DMS53 treated with DMSO at 0.1 percent for 48 hours (cell line): ENCODE measurements at regions not wholly inside any gene's neighbourhood (a gene's known extent, or its start where the extent isn't known, plus 50 kb on each side); places are given as distances from the start of the nearest gene placed in this dataset.

Experiments
- DNase-seq: peaks from one replicate; lab custom pipeline; 2025; ENCODE audit not compliant: unreplicated experiment; lab: John Stamatoyannopoulos, UW

GRCh38 chr7:15938115-15938514 is 251.6 kb upstream of the MEOX2 start:
- DNase-seq = no peak

GRCh38 chr7:15937571-15937970 is 251.1 kb upstream of the MEOX2 start:
- no peak for DNase-seq

- DNase-seq = no peak
Observed at GRCh38 chr7:15936991-15937390, 250.5 kb upstream of the MEOX2 start.

GRCh38 chr7:15932318-15932717 is 245.8 kb upstream of the MEOX2 start:
- no peak for DNase-seq

- DNase-seq = no peak
Observed at GRCh38 chr7:15929411-15929810, 242.9 kb upstream of the MEOX2 start.

GRCh38 chr7:15925608-15926007 is 239.1 kb upstream of the MEOX2 start:
- DNase-seq = no peak

- DNase-seq = no peak
Observed at GRCh38 chr7:15924910-15925309, 238.4 kb upstream of the MEOX2 start.

- DNase-seq = no peak
Observed at GRCh38 chr7:15922002-15922401, 235.5 kb upstream of the MEOX2 start.

GRCh38 chr7:15921576-15921975 is 235.1 kb upstream of the MEOX2 start:
- DNase-seq = no peak

- no peak for DNase-seq
Observed at GRCh38 chr7:15920953-15921352, 234.5 kb upstream of the MEOX2 start.

- DNase-seq = no peak
Observed at GRCh38 chr7:15916681-15917380, 230.3 kb upstream of the MEOX2 start.

GRCh38 chr7:15915686-15916293 is 229.3 kb upstream of the MEOX2 start:
- no peak for DNase-seq

GRCh38 chr7:15914611-15915010 is 228.1 kb upstream of the MEOX2 start:
- no peak for DNase-seq

- DNase-seq = no peak
Observed at GRCh38 chr7:15906436-15906835, 220.0 kb upstream of the MEOX2 start.

- DNase-seq = no peak
Observed at GRCh38 chr7:15905251-15906040, 219.0 kb upstream of the MEOX2 start.

- no peak for DNase-seq
Observed at GRCh38 chr7:15891151-15891881, 204.8 kb upstream of the MEOX2 start.

GRCh38 chr7:15889507-15889906 is 203.0 kb upstream of the MEOX2 start:
- DNase-seq = no peak

- DNase-seq = no peak
Observed at GRCh38 chr7:15888090-15888489, 201.6 kb upstream of the MEOX2 start.

- no peak for DNase-seq
Observed at GRCh38 chr7:15886626-15887025, 200.1 kb upstream of the MEOX2 start.

- no peak for DNase-seq
Observed at GRCh38 chr7:15885678-15886077, 199.2 kb upstream of the MEOX2 start.

GRCh38 chr7:15874774-15875173 is 188.3 kb upstream of the MEOX2 start:
- no peak for DNase-seq
